Stimulated activated CD4-positive, alpha-beta T cell treated with anti-CD3 and anti-CD28 coated beads, Interleukin-12 subunit alpha, Interleukin-12 subunit beta, amount 100 ng/mL, for 24 hours (primary cell): ENCODE measurements at regions not wholly inside any gene's neighbourhood (a gene's known extent, or its start where the extent isn't known, plus 50 kb on each side); places are given as distances from the start of the nearest gene placed in this dataset.

Experiments used
- DNase-seq, 2 experiments: peaks; one replicate each; pipeline ENCODE4 v3.0.0-alpha.2; 2020; ENCODE audit warnings: low read depth in 2 of 2

DNA sequence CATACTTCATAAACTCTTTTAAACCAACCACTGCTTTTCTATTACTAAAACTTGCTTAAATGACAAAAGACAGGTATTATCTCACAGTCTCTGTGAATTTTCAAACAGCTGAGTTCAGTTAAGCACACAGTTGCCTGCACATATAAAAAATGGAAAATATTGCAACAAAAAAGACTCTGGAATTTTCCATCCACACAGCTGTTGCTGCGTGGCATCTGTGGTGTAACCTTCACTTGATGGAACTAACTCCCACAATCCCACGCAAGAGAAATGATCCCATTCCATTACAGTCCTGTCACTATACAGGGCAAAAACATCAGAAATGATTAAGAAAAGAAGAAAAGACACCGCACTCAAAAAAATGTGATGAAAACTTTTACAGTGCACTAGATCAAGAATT, 149.8 kb upstream of the TBL1X start:
- DNase-seq: no peak

DNA sequence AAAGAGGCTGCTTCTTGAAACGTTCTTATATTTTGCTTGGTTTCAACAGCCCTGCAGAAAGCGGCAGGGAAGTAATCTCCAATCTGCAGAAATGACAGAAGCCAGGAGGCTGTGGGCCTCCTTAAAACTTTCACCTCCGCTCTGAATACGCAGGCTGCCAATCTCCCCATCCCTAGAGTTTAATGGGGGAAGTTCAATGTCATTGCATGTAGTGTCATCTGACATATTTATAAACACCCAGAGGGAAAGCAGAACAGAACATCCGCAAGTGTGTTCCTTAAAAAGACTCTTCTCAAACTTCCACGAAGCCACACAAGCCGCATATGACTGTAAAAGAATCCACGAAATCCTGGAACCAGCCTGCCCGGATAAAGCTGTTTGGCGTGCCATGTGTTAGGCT, 148.8 kb upstream of the TBL1X start:
- DNase-seq: no peak

DNA sequence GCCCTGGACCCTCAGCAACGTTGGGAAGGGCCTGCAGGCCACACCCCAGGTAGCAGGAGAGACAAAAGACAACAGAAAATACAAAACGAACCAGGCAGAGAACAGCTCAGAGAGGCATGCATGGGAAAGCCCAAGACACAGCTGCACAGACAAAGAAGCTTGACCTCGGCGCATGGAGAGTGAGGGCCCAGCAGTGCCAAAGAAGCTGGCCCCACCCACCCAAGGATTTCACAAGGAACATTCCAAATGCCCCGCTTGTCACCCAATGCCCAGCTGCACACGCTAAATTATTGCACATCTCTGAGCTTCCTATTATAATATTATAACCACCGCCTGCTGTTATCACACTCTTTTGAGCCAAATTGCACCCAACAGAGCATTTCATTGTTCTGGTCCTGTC, 147.7 kb upstream of the TBL1X start:
- no peak for DNase-seq

DNA sequence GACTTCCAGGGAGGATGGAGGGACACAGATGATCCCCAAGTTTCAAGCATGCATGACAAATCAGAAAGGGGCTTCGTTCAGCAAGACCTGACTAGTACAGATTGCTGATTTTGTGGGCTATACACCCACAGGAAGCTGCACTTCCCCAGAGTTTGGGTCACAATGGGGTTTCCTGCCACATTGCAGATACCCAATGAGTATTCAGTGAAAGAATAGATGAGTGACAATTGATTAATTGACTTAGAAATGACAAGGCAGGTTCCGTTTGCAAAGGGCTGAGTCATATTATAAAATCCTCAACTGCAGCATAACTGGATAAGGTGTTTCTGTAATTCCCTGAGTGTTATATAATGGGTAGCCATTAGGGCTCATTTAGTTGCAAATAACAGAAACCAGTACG, 146.6 kb upstream of the TBL1X start:
- no peak for DNase-seq

DNA sequence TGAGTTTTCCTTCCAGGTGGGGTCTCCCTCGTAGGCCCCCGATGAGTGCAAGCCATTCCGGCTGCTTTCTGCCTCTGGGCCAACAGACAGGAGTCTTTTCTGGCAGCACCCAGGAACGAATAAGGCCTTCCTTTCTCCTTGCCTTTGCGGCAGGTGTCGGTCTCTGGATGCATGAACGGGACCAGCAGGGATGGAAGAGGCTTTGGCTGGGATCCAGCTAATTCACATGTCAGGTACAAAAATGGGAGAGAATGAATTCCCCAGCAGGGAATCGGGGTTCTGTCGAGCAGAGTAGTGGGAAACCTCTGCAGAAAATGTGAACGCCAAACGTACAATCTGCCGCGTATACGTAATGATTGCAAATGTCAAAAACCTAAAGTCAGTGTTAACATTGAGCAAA, 146.1 kb upstream of the TBL1X start:
- DNase-seq: no peak

DNA sequence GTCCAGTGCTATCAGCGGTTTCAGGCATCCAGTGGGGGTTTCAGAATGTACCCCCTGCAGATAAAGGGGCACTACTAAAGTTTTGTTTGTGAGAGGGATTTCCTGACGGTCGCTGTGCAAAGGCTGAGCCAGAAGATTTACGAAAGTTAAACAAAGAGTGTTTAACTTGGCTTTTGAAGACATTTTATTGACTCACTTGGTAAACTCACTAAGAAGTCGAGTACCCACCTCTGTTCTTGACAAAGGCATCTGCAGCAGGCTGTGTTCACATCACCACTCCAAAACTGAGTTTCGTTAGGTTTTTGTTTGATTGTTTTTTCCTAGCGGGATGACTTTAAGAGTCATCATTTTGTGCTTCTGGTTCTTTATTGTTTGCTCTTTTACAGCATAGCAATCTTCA, 143.9 kb upstream of the TBL1X start:
- DNase-seq: no peak

DNA sequence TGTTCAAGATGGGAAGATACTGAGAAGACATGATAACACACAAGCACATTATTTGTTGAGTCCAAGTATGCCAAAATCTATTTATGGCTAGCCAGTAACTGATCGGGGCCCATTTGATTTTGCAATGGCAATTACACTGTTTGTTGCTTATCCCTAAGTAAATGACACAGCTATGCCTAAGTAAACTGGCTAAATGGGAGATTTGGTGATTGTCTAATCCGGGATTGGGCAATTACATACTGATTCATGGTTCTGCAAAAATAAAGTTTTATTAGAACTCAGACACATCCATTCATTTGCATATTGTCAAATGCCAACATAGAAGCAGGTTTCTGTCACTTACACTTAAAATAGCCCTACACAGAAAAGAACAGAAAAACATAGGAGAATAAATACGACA, 140.2 kb upstream of the TBL1X start:
- DNase-seq: no peak

DNA sequence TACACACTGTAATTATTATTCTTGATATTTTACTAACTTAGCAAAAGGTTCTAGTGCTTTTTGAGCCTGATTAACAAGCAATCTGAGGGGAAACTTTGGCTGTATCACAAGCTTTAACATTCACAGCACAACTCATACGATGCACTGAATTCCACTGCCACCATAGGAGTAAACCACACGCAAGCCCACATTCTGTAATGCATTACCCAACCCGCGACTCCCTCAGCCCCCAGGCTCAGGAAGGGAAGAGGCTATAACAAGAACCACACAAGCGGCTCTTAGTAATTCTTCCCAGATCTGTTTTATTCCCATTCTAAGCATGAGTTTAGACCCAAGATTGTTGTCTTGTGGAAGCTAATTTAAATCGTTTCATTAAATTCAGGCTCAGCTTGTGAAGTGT, 138.5 kb upstream of the TBL1X start:
- no peak for DNase-seq

DNA sequence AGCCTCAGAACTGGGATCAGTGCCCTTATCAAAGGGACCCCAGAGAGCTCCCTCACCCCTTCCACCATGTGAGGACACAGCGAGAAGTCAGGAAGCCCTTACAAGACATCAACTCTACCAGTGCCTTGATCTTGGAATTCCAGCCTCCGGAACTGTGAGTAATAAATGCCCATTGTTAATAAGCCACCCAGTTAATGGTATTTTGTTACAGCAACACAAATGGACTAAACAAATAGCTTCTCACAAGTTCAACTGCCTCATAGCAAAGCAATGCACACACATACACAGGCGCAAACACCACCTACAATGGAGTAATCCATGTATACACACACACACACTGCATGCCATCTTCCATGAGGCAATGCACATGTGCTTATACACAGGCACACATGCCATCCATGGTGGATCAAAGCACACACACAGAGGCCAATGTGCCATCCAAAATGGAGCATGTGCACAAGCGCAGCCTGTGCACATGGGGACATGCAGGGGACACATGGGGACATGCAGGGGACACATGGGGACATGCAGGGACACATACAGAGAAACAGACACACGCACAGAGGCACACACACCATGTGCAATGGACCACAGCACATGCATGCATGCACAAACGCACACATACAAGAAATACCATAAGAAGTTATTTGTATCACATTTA, 137.6 kb upstream of the TBL1X start:
- no peak for DNase-seq

DNA sequence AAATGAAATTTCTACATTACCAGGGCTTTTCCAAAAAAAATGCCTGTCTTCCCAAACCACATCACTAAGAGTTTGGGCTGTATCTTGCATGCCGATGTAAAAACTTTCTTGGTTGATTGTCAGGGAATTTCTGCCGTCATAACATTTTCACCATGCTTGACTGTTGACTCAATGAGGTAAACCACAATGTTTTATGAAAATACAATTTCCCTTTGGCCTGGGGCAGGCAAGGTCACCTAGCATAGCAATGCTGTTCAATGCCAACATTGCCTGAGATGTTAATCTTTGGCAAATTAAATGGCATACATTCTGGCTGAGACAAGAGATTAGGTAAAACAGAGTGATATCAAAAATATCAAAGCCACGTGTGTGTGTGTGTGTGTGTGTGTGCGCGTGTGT, 137.1 kb upstream of the TBL1X start:
- no peak for DNase-seq

DNA sequence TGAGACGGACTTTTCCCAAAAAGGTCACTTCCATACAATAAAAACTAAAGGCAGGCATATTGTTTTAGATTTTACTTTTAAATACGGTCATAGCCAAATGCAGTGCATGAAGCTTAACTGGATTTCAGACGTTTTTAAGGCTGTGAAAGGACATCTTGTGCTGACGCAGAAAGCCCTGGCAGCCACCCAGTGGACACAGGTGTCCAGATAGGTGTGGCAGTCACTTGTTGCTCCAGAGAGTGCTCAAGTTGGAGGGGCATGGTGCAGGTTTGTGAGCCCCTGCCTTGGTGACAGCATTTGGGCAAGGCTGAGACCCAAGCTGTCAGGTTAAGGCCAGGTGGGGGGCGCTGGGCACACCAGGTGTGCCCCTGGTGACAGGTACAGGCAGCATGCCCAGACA, 135.8 kb upstream of the TBL1X start:
- DNase-seq: no peak

DNA sequence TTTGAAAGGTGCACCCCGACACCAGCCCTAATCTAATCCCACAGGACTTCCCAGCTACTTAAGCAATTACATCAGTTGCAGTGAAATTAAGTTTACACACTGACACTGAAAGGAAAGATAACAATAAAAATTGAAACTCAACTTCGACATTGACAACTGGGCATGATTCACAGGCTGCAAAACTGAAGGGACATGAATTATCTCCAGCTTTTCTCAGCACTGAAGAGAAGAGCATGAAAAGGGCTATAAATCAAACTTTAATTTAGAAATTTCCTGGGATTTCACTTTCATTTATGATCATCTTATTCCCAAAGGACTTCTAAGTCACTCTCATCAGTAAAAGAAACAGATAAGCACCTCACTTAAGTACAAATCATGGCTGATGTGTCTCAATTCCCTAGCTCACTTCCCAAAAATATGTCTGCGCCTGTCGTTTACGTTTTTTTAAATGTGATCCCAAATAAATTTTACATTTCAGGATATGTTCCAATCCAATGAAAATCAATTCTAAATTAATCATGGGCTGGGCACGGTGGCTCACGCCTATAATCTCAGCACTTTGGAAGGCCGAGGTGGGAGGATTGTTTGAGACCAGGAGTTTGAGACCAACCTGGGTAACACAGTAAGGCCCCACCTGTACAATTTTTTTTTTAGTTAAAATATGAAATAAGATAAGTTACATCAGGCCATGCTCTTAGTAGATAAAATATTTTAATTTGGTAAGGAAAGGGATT, 134.4 kb upstream of the TBL1X start:
- DNase-seq: no peak

DNA sequence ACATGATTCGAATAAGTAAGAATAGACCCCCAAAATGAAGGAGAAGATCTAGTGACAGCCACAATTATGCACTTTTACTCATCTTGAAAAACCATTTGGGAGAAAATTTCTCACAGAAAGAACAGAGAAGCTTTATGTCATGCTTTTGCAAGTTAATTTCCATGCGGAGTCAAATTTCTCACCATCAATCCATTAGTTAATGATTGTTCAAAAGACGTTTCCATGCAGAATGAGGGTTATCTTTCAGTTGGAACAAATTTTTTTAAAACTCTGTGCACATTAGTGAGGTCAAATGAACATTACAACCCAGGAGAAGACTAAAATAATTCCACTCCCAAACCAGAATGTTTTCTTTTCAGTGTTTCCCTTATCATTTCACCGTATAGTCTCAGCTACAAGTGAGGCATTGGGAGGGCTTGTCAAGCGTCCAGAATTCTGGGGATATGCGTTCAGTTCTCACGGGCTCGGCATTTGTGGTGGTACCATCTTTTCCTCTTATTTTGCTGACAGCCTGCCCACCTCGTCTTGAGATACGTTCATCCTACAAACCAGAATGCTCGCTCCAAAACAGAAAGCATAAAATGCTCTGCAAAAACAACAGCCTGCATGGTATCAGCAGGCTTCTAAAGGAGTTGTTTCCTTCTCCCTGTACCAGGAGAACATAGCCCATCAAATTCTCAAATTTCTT, 130.8 kb upstream of the TBL1X start:
- DNase-seq: no peak

DNA sequence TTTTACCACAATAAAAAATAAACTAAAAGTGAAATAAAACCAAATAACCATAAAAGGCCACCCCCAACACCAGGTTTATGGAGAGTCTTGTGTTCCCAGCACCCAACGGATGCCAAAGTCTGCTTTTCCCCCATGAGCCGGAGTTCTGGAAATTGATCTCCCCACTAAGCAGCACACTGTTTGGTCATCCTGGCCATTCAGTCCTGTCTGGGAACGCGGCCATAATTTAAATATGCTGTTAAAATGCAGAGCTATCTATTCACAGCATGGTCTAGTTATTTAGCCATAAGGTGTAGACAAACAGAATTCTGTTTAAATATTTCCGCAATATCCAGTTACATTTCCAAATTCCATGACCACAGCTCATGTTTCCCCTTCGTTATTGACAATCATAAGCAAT, 129.6 kb upstream of the TBL1X start:
- no peak for DNase-seq

DNA sequence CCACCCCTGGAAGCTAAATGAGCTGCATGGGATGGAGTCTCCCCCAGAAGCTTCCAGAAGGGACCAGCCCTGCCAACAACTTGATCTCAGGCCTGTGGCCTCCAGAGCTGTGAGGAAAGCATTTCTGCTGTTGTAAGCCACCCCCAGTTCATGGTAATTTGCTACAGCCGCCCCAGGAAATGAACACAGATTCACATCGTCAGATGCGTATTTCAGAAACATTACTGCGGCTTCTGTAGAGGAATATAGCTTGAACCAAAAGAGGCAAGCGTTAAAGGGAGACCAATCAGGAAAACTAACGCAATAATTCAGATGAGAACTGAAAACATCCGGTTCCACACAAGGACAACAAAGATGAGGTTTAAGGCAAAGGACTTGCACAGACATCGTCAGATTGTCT, 128.4 kb upstream of the TBL1X start:
- DNase-seq: no peak

DNA sequence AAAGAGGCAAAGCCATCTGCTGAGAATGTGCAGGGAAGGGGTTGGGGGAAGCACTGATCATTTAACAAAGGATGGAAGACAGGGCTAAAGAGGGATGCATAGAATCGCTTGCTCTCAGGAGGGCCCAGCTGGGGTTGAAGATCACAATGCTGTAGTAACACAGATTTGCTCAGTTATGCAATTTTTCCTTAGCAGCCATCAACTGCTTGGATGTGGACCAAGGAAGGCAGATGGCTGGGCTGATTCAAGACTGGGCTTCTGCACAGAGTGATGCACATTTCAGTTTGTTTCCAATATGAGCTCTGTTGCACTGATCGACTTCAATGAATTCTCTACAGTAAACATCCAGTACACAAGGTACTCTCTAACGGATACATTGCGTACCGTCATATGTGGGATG, 127.8 kb upstream of the TBL1X start:
- DNase-seq: no peak

DNA sequence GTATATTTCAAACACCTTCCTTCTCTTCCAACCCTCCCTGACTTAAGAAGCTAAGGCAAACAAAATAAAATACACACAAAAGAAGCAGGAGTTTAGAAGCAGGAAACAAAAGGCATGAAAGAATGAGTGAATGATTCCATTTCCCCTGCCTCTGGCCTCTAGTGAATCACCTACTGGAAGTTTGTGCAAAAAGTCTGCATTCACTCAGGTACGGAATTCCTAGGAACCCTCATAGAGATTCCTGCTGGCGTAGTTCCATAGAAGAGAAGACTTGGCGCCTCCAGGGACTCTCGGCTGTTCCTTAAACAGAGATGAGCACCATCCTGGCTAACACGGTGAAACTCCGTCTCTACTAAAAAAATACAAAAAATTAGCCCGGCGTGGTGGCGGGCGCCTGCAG, 125.9 kb upstream of the TBL1X start:
- DNase-seq: no peak

DNA sequence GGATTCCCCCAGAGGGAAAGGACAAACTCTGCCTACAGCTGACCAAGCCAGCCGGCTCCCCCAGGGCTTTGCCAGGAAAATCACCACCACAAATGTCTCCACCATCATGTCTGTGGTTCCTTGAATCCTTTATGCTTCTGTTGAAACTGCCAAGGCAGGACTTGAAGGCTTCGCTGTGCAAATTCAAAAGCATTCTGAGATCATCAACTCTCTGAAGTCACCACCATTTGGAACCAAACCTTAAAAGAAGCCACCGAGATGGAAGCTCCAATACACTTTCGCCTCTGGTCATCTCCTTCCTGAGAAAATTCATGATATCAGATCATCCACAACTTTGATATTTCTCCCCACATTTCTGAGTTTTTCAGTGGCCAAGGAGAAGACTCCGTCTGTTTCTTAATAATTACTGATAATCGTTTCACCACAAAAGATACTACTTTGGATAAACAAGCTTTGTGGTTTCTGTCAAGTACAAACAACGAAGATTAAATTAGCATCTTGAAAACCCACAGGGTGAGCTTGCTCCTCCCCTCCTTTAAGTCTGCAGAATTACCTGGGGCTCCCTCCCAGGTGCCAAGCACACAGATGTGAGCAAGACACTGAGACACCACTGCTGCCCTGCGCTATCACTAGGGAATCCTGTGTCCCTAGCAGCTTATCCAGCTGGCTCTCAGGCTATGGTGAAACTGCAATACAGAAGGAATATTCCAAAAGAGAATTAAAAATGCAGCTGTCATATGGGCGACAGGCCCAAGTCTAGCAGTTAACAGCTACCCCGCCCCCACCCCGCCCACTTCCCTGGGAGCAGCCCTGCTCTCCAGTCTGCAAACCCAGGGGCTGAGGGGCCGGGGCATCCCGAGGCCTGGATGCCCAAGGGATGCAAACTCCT, 125.0 kb upstream of the TBL1X start:
- DNase-seq: no peak

DNA sequence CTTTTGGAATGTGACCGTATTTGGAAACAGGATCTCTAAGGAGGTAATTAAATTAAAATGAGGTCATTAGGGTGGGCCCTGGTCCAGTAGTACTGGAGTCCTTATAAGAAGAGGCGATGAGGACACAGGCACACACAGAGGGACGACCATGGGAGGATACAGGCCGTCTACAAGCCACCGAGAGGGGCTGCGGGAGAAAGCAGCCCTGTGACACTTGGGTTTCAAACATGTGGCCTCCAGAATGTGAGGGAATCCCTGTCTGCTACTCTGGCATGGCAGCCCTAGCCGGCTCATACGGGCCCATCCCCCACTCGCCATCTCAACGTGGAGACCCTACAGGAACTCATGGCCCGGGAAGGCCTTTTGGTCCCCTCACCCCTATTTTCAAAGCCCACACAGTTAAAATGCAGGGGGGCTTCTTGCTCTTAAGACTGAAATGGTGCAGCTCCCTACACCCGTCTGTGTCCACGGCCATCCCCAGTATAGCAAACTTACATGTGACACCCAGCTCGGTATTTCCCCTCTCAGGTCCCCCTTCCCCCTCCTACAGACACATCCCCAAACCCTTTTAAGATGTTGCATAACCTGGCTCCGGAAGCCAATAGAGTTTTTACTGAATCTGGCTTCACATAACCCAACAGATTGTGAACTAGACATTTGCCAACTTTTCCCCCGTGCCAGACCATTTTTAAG, 124.1 kb upstream of the TBL1X start:
- DNase-seq: no peak

DNA sequence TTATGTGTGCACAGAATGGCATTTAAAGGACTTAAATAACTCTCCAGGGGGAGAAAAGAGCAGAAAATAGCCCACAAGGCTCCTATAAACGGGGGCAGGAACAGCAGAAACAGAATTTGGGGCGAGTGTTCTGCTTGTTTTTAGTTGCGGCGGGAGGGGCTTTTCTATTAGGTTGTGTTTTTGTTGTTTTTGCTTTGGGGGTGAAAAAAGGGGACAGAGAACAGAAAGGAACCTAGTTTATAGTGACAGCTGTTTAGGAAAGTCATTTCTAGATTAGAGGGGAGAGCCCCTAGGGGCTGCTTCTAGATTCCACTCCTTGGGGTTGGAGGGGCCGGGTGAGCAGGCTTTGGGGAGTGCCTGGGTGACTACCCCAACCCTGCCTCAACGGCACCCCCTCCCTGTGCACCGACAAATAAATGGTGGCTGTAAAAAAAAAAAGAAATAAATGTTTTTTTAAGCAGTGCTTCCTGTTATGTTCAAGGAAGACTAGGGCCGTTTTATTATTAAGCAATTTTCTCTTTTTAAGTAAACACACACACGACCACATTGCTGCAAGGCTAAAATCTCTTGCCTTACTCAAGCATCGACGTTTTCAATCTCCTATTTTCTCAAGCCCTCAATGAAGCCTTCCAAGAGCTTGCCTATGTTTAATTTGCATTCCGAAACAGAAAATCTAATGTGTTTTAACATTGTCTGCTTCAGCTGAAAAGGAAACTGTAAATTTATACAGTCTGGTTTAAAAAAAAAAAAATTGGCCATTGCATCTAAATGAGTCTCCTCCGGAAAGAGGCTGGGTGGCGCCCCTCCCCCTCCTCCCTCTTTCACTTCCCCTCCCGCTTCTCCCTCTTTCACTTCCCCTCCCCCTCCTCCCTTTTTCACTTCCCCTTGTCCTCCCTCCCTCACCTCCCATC, 123.3 kb upstream of the TBL1X start:
- DNase-seq: peak; percentile 13 to 43
